CD14-positive monocyte (primary cell): ENCODE measurements at regions not wholly inside any gene's neighbourhood (a gene's known extent, or its start where the extent isn't known, plus 50 kb on each side); places are given as distances from the start of the nearest gene placed in this dataset.

Experiments
- DNase-seq, 3 donors: peaks; one replicate each; pipeline ENCODE4 v3.0.0-alpha.2; 2011 to 2022
- H2AFZ ChIP-seq: 2 replicates; pipeline ENCODE4 v1.6.0; 2012; ENCODE audit warnings: mild to moderate bottlenecking, low read depth, low read length, inconsistent platforms; ENCODE audit not compliant: insufficient read depth, poor library complexity, severe bottlenecking
- H3K27ac ChIP-seq, 2 donors: 1 replicate in 1 of 2; 2 replicates in 1 of 2; pipeline ENCODE4 v1.5.1; 2012 to 2013; ENCODE audit warnings: low read length in 2 of 2, control low read depth in 1 of 2, inconsistent platforms in 1 of 2, low read depth in 1 of 2, mild to moderate bottlenecking in 1 of 2
- H3K27me3 ChIP-seq, 2 donors: one replicate each; pipeline versions ENCODE4 v1.6.0 to v1.6.1; 2011 to 2013; ENCODE audit warnings: low read length in 2 of 2; ENCODE audit not compliant: control insufficient read depth in 2 of 2, insufficient read depth in 2 of 2
- H3K36me3 ChIP-seq, 2 donors: replicated peaks in 1 of 2; 1 replicate in 1 of 2; 2 replicates in 1 of 2; pipeline versions ENCODE4 v1.5.1 to v1.6.1; 2012 to 2013; ENCODE audit warnings: low read length in 2 of 2, control low read depth in 1 of 2, inconsistent platforms in 1 of 2, mild to moderate bottlenecking in 1 of 2; ENCODE audit not compliant: insufficient read depth in 2 of 2, control insufficient read depth in 1 of 2
- H3K4me1 ChIP-seq, 2 donors: 1 replicate in 1 of 2; 2 replicates in 1 of 2; pipeline versions ENCODE4 v1.5.1 to v1.6.1; 2012 to 2013; ENCODE audit warnings: low read length in 2 of 2, control low read depth in 1 of 2, inconsistent platforms in 1 of 2, mild to moderate bottlenecking in 1 of 2, moderate library complexity in 1 of 2; ENCODE audit not compliant: insufficient read depth in 2 of 2, control insufficient read depth in 1 of 2
- H3K4me2 ChIP-seq: replicated peaks from 2 replicates; pipeline ENCODE3; 2012; ENCODE audit warnings: low read length, moderate library complexity, mild to moderate bottlenecking; ENCODE audit not compliant: poor library complexity, severe bottlenecking; ENCODE audit errors: extremely low read depth
- H3K4me3 ChIP-seq, 3 experiments: fragments of 200-600 bp in 1 of 3; sonication (generic) in 1 of 3; replicated peaks in 1 of 3; 1 replicate in 2 of 3; 2 replicates in 1 of 3; pipeline ENCODE4 v1.5.1; 2011 to 2013; ENCODE audit warnings: low read length in 3 of 3, mild to moderate bottlenecking in 3 of 3, control low read depth in 2 of 3, low read depth in 2 of 3, inconsistent platforms in 1 of 3, moderate library complexity in 1 of 3
- H3K79me2 ChIP-seq: 2 replicates; pipeline ENCODE4 v1.6.0; 2012; ENCODE audit warnings: mild to moderate bottlenecking, control low read depth, inconsistent platforms, low read length, moderate library complexity; ENCODE audit not compliant: insufficient read depth
- H3K9ac ChIP-seq: 2 replicates; pipeline ENCODE4 v1.6.0; 2017; ENCODE audit warnings: low read length, mild to moderate bottlenecking; ENCODE audit not compliant: insufficient read depth, poor library complexity, severe bottlenecking
- H3K9me3 ChIP-seq, 2 donors: replicated peaks in 1 of 2; 1 replicate in 1 of 2; 2 replicates in 1 of 2; pipeline versions ENCODE4 v1.5.1 to v1.6.1; 2012 to 2013; ENCODE audit warnings: low read length in 2 of 2, control low read depth in 1 of 2; ENCODE audit not compliant: control insufficient read depth in 1 of 2, insufficient read depth in 1 of 2
- H4K20me1 ChIP-seq: 2 replicates; pipeline ENCODE4 v1.6.0; 2012; ENCODE audit warnings: mild to moderate bottlenecking, low read length, control low read depth, moderate library complexity; ENCODE audit not compliant: insufficient read depth
- H3K27ac Mint-ChIP-seq, 7 donors: one replicate each; pipeline ENCODE4 v1.8.0; 2020; ENCODE audit warnings: mild to moderate bottlenecking in 7 of 7, mixed read lengths in 7 of 7, moderate library complexity in 6 of 7, inconsistent platforms in 2 of 7
- H3K27me3 Mint-ChIP-seq, 3 donors: one replicate each; pipeline ENCODE4 v1.8.0; 2021 to 2022; ENCODE audit warnings: low read depth in 3 of 3, mild to moderate bottlenecking in 3 of 3, mixed read lengths in 3 of 3, moderate library complexity in 3 of 3, inconsistent platforms in 1 of 3
- H3K36me3 Mint-ChIP-seq, 2 donors: one replicate each; pipeline ENCODE4 v1.8.0; 2020; ENCODE audit warnings: mixed read lengths in 2 of 2, inconsistent platforms in 1 of 2, mild to moderate bottlenecking in 1 of 2
- H3K4me1 Mint-ChIP-seq: one replicate; pipeline ENCODE4 v1.8.0; 2020; ENCODE audit warnings: mild to moderate bottlenecking, mixed read lengths
- H3K4me3 Mint-ChIP-seq, 2 donors: one replicate each; pipeline ENCODE4 v1.8.0; 2020; ENCODE audit warnings: mild to moderate bottlenecking in 2 of 2, mixed read lengths in 2 of 2, moderate library complexity in 1 of 2
- H3K9me3 Mint-ChIP-seq, 7 donors: one replicate each; pipeline ENCODE4 v1.8.0; 2020 to 2022; ENCODE audit warnings: mixed read lengths in 7 of 7, mild to moderate bottlenecking in 6 of 7, moderate library complexity in 6 of 7, inconsistent platforms in 2 of 7
- CTCF ChIP-seq: fragments of 200-600 bp; IDR thresholded peaks from one replicate; pipeline ENCODE4 v1.8.0; 2022; ENCODE audit warnings: antibody characterized with exemption, mild to moderate bottlenecking
- WGBS: methylation state at CpG from one replicate; pipeline ENCODE4 v1.1.5; 2013; ENCODE audit warnings: missing lambda C conversion rate; ENCODE audit not compliant: insufficient coverage; 5-methylcytosine and 5-hydroxymethylcytosine counted together
- intact Hi-C, 2 donors: fragments of 100-400 bp; cut with micrococcal nuclease; formaldehyde crosslinking; loops; one replicate each; pipeline versions ENCODE4 v1.15.0 to v1.15.1; 2023

GRCh38 chr9:116020146-116020545 lies 133.4 kb upstream of the PAPPA start:
- no peaks in the 10 kb centered on the region for H3K4me1 ChIP-seq
- H2AFZ ChIP-seq, result no peak overlapping the region
- H3K9me3 ChIP-seq, result no peaks in the 10 kb centered on the region
- no peaks in the 10 kb centered on the region for H3K4me1 Mint-ChIP-seq
- no peak overlapping the region for H3K27ac ChIP-seq
- DNase-seq, result no peak
- H3K36me3 ChIP-seq, result no peaks in the 10 kb centered on the region
- TF ChIP-seq CTCF, result no peak
- H3K4me3 Mint-ChIP-seq, result no peak overlapping the region
- no peaks in the 10 kb centered on the region for H3K36me3 Mint-ChIP-seq
- H3K79me2 ChIP-seq, result no peaks in the 10 kb centered on the region
- no peaks in the 10 kb centered on the region for H3K27me3 Mint-ChIP-seq
- peaks cover 0 to 8% (median 1%) of the 10 kb centered on the region in 7 donors for H3K9me3 Mint-ChIP-seq
- H3K4me3 ChIP-seq, result no peak overlapping the region
- no peaks in the 10 kb centered on the region for H4K20me1 ChIP-seq
- no peaks in the 10 kb centered on the region for H3K27me3 ChIP-seq
- no peak overlapping the region for H3K27ac Mint-ChIP-seq
- no CpG with 5 or more reads among the region's 1 CpG for WGBS
- no peak overlapping the region for H3K4me2 ChIP-seq
- intact Hi-C loops, result no loop called here
- H3K9ac ChIP-seq, result no peak overlapping the region

- no peaks in the 10 kb centered on the region for H3K27me3 ChIP-seq
- H3K4me2 ChIP-seq, result no peak overlapping the region
- H3K79me2 ChIP-seq, result no peaks in the 10 kb centered on the region
- intact Hi-C loops, result no loop called here
- Mint-ChIP-seq H3K9me3 (peaks cover 0 to 8% (median 1%) of the 10 kb centered on the region in 7 donors), H3K4me1 (no peaks in the 10 kb centered on the region), H3K27ac (no peak overlapping the region), H3K36me3 (no peaks in the 10 kb centered on the region), H3K27me3 (no peaks in the 10 kb centered on the region), H3K4me3 (no peak overlapping the region)
- TF ChIP-seq CTCF, result no peak
- H3K27ac ChIP-seq, result no peak overlapping the region
- H4K20me1 ChIP-seq, result no peaks in the 10 kb centered on the region
- no peaks in the 10 kb centered on the region for H3K36me3 ChIP-seq
- no peaks in the 10 kb centered on the region for H3K4me1 ChIP-seq
- no peak for DNase-seq
- no peak overlapping the region for H3K4me3 ChIP-seq
- no peak overlapping the region for H3K9ac ChIP-seq
- H2AFZ ChIP-seq, result no peak overlapping the region
- peaks cover 0 to 6% of the 10 kb centered on the region in 2 donors for H3K9me3 ChIP-seq
Measured at GRCh38 chr9:116020801-116021200, 132.8 kb upstream of the PAPPA start.
